ENCODE measurements at regions not wholly inside any gene's neighbourhood (a gene's known extent, or its start where the extent isn't known, plus 50 kb on each side); places are given as distances from the start of the nearest gene placed in this dataset.
"Not testable (repeated sequence)": the region's sequence is repeated elsewhere in the genome, so short reads cannot be mapped to it uniquely, and the experiment has no call there.

- no peak overlapping the region for H3K4me3 ChIP-seq
- ATAC-seq (peak; percentile 64 to 84), DNase-seq (no peak)
- no peaks in the 10 kb centered on the region for H3K9me3 ChIP-seq
- H3K36me3 ChIP-seq: no peaks in the 10 kb centered on the region
- H3K4me1 ChIP-seq: no peaks in the 10 kb centered on the region
- H3K27me3 ChIP-seq (ENCODE audit: low read depth): no peaks in the 10 kb centered on the region
- no peak overlapping the region for H3K27ac ChIP-seq
- intact Hi-C loops (cut with DNase I): no loop called here
- TF ChIP-seq CTCF (IDR thresholded peaks at IDR 0.05): no peak
Observed at GRCh38 chr3:150327678-150328653, 80.1 kb upstream of the TSC22D2 start.

DNA sequence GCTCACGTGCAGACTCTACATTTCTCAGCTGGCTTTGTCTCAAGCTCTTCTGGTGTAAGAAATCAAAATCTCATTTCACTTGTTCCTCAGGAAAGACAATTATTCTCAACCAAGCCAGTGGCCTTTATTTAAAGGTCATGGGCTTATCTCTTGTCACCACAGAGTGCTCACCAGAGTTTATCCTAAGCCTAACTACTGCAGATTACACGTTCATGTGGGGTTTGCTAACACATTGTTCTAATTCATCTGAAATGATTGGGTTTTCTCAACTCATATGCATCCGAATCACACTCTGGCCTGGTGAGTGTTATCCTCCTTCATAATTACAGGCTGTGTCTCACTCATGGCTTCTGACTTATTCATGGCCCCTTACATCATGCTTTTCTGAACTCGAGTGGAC lies 83.3 kb upstream of the TSC22D2 start:
- no peak overlapping the region for H3K4me3 ChIP-seq
- no peak overlapping the region for H3K27ac ChIP-seq
- no peak for TF ChIP-seq CTCF (IDR thresholded peaks at IDR 0.05)
- H3K4me1 ChIP-seq: no peaks in the 10 kb centered on the region
- no peaks in the 10 kb centered on the region for H3K27me3 ChIP-seq (ENCODE audit: low read depth)
- intact Hi-C loops (cut with DNase I): no loop called here
- DNase-seq (no peak), ATAC-seq (no peak)
- H3K36me3 ChIP-seq: no peaks in the 10 kb centered on the region
- H3K9me3 ChIP-seq: no peaks in the 10 kb centered on the region

DNA sequence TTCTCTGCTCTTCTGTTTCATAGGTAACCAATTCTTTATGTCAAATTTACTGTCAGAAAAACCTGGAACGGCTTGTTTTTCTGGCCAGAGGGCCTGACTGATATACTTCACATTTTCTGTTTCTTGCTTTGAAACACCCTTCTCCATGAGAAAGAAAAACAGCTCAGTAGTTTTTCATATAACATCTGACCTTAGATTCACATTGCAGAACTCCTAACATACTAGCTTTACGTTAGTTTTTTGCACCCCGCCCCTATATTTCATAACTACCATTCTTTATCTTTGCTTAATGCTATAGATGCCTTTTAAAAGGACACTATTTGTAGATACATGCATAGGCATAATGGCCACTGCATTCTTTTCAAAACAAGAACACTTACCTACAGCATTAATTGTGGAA lies 83.9 kb upstream of the TSC22D2 start:
- H3K9me3 ChIP-seq: no peaks in the 10 kb centered on the region
- intact Hi-C loops (cut with DNase I): no loop called here

GRCh38 chr3:150323770-150324169 lies 84.3 kb upstream of the TSC22D2 start:
- Histone ChIP-seq H3K4me3 (no peak overlapping the region), H3K27me3 (ENCODE audit: low read depth) (no peaks in the 10 kb centered on the region), H3K4me1 (no peaks in the 10 kb centered on the region), H3K27ac (no peak overlapping the region), H3K9me3 (no peaks in the 10 kb centered on the region), H3K36me3 (no peaks in the 10 kb centered on the region)
- DNase-seq (no peak), ATAC-seq (no peak)
- no peak for TF ChIP-seq CTCF (IDR thresholded peaks at IDR 0.05)
- intact Hi-C loops (cut with DNase I): no loop called here

More for the DNA sequence above, 83.9 kb upstream of the TSC22D2 start:
- H3K4me1 ChIP-seq: no peaks in the 10 kb centered on the region
- no peaks in the 10 kb centered on the region for H3K36me3 ChIP-seq
- no peaks in the 10 kb centered on the region for H3K27me3 ChIP-seq (ENCODE audit: low read depth)
- no peak overlapping the region for H3K4me3 ChIP-seq
- no peak for TF ChIP-seq CTCF (IDR thresholded peaks at IDR 0.05)
- ATAC-seq (no peak), DNase-seq (no peak)
- no peak overlapping the region for H3K27ac ChIP-seq

DNA sequence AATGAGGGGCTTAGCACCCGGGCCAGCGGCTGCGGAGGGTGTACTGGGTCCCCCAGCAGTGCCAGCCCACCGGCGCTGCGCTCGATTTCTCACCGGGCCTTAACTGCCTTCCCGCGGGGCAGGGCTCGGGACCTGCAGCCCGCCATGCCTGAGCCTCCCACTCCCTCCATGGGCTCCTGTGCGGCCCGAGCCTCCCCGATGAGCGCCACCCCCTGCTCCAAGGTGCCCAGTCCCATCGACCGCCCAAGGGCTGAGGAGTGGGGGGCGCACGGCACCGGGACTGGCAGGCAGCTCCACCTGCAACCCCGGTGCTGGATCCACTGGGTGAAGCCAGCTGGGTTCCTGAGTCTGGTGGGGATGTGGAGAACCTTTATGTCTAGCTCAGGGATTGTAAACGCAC lies 85.0 kb upstream of the TSC22D2 start:
- intact Hi-C loops (cut with DNase I): not testable (repeated sequence)

GRCh38 chr3:150320971-150321370 lies 87.1 kb upstream of the TSC22D2 start:
- intact Hi-C loops (cut with DNase I); H3K4me1 ChIP-seq; H3K9me3 ChIP-seq; ATAC-seq; H3K27me3 ChIP-seq (ENCODE audit: low read depth); H3K36me3 ChIP-seq; H3K4me3 ChIP-seq; DNase-seq; H3K27ac ChIP-seq: not testable (repeated sequence)

More for the DNA sequence above, 85.0 kb upstream of the TSC22D2 start:
- H3K27me3 ChIP-seq (ENCODE audit: low read depth); H3K27ac ChIP-seq; ATAC-seq; H3K4me1 ChIP-seq; H3K36me3 ChIP-seq; DNase-seq; H3K4me3 ChIP-seq; H3K9me3 ChIP-seq: not testable (repeated sequence)

All from lower lobe of right lung (tissue), 2 donors.